Left ventricle myocardium superior (tissue), 1 donor: ENCODE measurements at regions not wholly inside any gene's neighbourhood (a gene's known extent, or its start where the extent isn't known, plus 50 kb on each side); places are given as distances from the start of the nearest gene placed in this dataset.
"Not testable (repeated sequence)": the region's sequence is repeated elsewhere in the genome, so short reads cannot be mapped to it uniquely, and the experiment has no call there.

ENCODE experiments used
- ATAC-seq: fragments of 200-7000 bp; cut with Tn5 transposase; one replicate; pipeline ENCODE4 v1.9.1; 2020; ENCODE audit warnings: mild to moderate bottlenecking, moderate library complexity
- DNase-seq: peaks from one replicate; pipeline ENCODE4 v3.0.0-alpha.2; 2020
- intact Hi-C: fragments of 100-400 bp; cut with micrococcal nuclease; formaldehyde crosslinking; loops from one replicate; pipeline ENCODE4 v1.11.0; 2022
- donor health status: DM: no; HTN: yes; CAD: no; lungs with severe emphysema.

DNA sequence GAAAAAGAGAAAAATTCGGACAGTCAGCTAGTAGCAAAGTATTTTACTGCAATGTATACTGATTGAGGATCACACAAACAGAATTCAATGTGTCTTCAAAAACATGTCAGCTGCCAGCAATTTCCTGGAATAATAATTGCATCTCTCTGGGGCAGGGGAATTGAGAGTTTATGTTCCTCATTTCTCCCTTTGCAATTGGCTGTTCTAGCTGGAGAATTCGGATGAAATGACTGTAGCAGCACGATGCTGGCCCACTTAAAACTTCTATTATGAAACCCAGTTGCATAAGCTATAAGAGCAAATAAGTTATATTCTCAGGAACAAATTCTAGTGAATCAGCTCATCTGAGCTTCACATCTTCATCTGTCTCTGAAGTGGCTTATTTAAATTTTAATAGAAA lies 99.9 kb upstream of the CPEB2 start:
- ATAC-seq: no peak
- DNase-seq: no peak
- intact Hi-C loops: no loop called here

DNA sequence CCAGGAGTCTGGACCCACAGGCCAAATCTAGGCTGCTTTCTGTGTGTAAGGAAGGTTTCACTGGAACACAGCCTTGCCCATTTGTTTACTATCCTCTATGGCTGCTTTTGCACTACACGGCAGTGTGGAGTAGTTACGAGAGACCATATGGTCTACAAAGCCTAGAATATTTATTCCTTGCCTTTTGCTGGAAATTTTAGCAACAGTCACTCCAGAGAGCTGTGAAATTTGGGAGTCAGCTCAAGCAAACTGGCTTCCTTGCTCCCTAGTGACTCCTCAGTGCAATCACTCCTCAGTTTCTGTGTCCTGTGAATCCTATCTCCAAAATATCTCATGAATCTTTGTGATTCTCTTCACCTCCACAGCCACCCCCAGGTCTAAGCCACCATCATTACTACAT lies 99.0 kb upstream of the CPEB2 start:
- DNase-seq (no peak), ATAC-seq (no peak)
- intact Hi-C loops: no loop called here

- intact Hi-C loops: no loop called here
- ATAC-seq (no peak), DNase-seq (no peak)
These were observed 95.5 kb upstream of the CPEB2 start for GRCh38 chr4:14906805-14907204.

- no peak for ATAC-seq
- intact Hi-C loops: no loop called here
- DNase-seq: no peak
These were observed 93.6 kb upstream of the CPEB2 start for GRCh38 chr4:14908635-14909034.

DNA sequence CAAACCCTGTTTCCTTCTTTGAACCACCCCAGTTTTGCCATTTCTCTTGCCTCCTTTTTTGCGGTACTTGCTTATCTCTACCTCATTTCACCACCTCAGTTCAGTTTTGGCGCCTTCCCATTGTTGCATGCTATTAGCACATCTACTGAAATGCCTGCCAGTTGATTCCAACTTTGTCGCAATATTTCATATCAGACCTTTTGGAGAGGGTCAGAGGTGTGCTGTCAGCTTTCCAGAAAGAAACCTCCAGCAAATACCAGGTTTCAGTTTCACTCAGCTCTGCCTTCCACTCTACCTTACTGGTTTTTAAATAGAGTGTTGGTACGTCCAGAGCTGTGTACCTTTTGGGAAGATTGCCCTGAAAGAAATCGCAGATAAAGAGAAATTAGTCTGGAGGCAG lies 91.9 kb upstream of the CPEB2 start:
- DNase-seq (no peak), ATAC-seq (peak; percentile 87)
- intact Hi-C loops: no loop called here

GRCh38 chr4:14912426-14912825 lies 89.9 kb upstream of the CPEB2 start:
- no peak for DNase-seq
- intact Hi-C loops: no loop called here
- ATAC-seq: no peak

DNA sequence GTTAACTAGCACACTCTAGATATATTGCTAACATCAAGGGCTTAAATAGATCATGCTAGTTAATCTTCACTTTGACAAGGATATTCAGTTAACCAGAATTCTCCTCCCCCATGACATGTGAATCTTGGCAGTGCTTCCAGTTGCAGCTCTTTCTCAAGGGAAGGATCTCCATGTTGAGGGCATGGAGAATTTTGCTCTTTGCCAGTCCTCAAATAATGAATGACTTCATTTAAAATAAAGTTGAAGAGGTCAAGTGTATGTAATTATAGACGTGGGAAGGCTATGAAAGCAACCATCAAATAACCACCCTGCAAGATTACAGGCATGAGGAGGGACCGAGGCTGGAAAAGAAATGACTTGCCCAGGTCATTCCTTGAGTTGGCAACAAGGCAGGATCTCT lies 87.3 kb upstream of the CPEB2 start:
- intact Hi-C loops: no loop called here

GRCh38 chr4:14916554-14917297 lies 85.6 kb upstream of the CPEB2 start:
- ATAC-seq (peak; percentile 94), DNase-seq (no peak)
- intact Hi-C loops: no loop called here

More for the DNA sequence above, 87.3 kb upstream of the CPEB2 start:
- DNase-seq (no peak), ATAC-seq (no peak)

DNA sequence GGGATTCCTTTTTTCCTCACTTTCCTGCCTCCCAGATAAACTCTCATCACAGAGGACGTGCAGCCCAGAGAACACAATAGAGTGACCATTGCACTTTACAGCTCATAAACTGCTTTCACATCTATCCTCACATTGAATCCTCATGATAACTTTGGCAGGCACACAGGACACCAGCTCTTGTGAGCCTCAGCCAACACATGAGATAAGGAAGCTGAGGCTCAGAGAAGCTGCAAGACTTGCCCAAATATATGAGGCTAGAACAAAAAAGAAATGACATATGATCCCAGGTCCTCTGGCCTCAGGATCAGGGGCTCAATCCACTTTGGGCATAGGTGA lies 85.0 kb upstream of the CPEB2 start:
- ATAC-seq (peak; percentile 63), DNase-seq (no peak)
- intact Hi-C loops: no loop called here

GRCh38 chr4:14918336-14918735 lies 83.9 kb upstream of the CPEB2 start:
- DNase-seq (no peak), ATAC-seq (no peak)
- intact Hi-C loops: no loop called here

- no peak for DNase-seq
- intact Hi-C loops: no loop called here
These were observed 82.5 kb upstream of the CPEB2 start for GRCh38 chr4:14919785-14920184.

GRCh38 chr4:14920237-14920636 lies 82.0 kb upstream of the CPEB2 start:
- no peak for ATAC-seq
- intact Hi-C loops: no loop called here
- no peak for DNase-seq

More at GRCh38 chr4:14919785-14920184, 82.5 kb upstream of the CPEB2 start:
- no peak for ATAC-seq

DNA sequence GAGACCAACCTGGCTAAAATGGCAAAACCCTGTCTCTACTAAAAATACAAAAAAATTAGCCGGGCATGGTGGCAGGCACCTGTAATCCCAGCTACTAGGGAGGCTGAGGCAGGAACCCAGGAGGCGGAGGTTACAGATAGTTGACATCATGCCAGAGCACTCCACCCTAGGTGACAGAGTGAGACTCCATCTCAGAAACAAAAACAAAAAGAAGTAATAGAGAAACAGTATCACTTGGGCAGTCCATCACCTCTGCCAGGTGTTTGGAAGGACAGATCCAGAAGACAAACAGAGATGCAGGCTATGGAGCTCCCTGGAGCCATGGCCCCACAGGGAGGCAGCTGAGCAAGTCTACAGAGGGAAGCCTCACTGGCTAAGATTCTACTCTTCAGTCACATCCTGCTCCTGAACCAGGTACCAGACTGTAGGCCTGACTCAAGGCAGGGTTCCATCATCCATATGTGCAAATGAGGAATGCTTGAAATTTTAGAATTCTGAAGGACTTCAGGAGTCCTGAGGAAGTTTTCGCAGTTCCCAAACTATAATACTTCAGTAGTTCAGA lies 81.4 kb upstream of the CPEB2 start:
- intact Hi-C loops: no loop called here
- DNase-seq (no peak), ATAC-seq (no peak)

DNA sequence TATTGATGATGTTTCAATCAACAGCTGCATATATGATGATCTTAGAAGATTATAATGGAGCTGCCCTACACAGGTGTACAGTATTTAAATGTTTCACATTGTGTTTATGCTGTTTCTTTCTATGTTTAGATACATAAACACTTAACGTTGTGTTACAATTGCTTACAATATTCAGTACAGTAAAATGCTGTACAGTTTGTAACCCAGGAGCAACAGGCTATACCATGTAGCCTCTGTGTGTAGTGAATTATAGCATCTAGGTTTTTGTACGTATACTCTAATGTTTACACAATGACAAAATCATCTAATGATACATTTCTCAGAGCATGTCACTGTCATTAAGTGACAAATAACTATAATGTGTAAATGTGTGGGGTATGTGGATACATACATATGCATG lies 80.5 kb upstream of the CPEB2 start:
- intact Hi-C loops, DNase-seq, ATAC-seq: not testable (repeated sequence)

- intact Hi-C loops: no loop called here
- ATAC-seq (no peak), DNase-seq (no peak)
These were observed 78.0 kb upstream of the CPEB2 start for GRCh38 chr4:14924076-14924811.

GRCh38 chr4:14924812-14925344 lies 77.4 kb upstream of the CPEB2 start:
- intact Hi-C loops: no loop called here
- ATAC-seq: no peak

GRCh38 chr4:14925471-14925870 lies 76.8 kb upstream of the CPEB2 start:
- DNase-seq (no peak), ATAC-seq (no peak)
- intact Hi-C loops: no loop called here

More at GRCh38 chr4:14924812-14925344, 77.4 kb upstream of the CPEB2 start:
- no peak for DNase-seq

DNA sequence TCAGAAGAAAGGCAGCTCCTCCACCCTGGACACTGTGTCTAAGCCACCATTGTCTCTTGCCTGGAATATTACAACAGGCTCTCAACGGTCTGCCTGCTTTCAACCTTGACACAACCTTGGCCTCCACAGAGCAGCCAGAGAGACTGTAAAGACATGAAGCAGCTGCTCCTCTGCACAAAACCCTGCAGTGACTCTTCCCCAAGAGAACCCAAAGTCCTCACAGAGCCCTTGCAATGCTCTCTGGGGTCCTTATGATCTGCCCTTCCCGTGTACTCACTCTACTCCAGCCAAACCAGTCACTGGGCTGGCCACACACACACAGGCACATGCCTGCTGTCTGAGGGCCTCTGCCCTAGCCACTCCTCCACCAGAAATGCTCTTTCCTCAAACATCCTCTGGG lies 75.9 kb upstream of the CPEB2 start:
- DNase-seq (no peak), ATAC-seq (peak; percentile 83)
- intact Hi-C loops: no loop called here

- intact Hi-C loops: no loop called here
- ATAC-seq: no peak
- no peak for DNase-seq
These were observed 74.2 kb upstream of the CPEB2 start for GRCh38 chr4:14928035-14928434.

- DNase-seq (no peak), ATAC-seq (no peak)
- intact Hi-C loops: no loop called here
These were observed 72.6 kb upstream of the CPEB2 start for GRCh38 chr4:14929669-14930068.
